ENCODE measurements at regions not wholly inside any gene's neighbourhood (a gene's known extent, or its start where the extent isn't known, plus 50 kb on each side); places are given as distances from the start of the nearest gene placed in this dataset.

DNA sequence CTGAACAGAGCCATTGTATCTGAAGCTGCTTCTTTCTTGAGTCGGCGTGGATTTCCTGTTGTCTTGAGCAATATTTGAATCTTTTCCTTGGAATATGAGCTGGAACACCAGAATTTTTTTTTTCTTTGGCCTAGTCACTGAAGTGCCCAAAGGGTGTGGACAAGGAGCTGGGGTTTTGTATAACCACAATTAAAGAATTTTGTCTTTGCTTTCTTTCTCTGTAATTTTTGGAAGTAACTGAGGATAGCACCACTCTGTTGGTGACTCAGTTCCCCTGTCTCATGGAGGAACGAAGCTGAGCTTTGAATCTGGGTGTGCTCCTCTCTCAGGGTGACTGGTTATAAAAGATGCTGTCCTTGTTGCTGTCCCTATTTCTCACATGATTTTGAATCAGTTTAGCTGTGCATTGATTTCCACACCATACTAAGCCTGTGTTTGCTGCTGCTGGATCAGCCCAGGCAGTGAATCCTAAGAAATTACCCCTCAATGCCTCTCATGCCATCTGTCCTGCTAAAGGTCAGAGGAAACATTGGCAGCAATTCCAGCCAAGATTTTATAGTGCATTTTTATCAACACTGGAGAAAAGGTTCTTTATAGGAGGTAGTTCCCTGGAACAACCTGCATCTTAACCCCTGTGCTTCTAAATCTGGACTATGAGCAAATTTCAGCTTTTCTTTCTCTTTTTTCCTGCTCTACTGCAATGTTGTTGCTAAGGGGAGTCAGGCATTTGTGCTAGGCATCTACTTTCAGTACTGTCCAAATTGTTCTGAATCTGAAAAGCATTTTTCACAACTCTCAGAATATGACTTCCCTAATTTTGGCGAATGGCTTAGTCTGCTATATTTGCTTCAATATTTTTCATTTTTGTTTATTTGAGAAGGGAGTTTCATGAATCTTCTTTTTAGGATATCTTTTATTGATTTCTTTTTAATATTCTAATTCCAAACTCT lies 540.8 kb downstream of the SOX6 start:
- DNase-seq (ENCODE audit: low read depth), result no peak

DNA sequence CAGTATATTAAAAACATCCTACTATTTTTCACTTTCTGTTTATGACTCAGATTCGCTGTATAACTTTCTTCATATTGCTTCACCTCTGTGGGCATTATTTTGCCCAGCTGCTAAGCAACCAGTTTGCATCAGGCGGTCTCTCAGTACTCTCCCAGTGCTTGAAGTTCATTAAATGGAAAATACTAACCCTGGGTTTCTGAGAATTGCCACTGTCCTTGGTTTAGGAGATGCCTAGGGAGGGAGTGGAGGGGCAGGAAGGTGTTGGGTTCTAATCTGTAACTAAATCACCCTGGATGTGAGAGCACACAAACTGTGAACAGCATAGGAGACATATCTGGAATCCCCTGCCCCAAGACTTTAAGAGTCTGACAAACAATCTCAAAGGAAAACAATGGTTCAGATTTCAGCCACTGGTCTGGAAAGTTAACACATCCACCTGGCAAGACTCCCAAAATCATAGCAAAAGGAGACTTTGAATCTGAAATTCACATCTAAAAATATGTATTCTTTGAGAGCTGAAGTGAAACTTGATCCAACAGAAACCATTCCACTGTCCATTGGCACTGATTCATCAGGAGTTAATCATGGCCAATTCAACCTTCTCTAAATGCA lies 540.0 kb downstream of the SOX6 start:
- DNase-seq (ENCODE audit: low read depth), result no peak

DNA sequence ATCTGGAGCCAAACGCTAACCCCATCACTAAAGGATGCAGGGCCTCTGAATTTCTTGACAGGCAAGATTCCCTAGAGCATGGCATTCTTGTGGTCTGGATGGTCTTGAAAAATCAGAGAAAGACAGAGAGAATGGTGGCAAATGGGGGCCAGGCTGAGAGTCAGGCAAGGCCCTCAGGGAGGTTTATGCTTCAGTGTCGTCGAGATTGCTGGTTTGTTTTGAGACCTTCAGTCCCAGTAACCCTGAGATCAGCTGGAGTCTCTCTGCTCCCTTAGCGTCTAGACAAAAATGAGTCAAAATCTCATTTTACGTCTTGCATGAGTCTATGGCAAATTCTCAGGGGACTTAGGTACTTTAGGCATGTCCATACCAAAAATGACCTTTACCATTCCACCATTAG lies 539.3 kb downstream of the SOX6 start:
- no peak for DNase-seq (ENCODE audit: low read depth)

DNA sequence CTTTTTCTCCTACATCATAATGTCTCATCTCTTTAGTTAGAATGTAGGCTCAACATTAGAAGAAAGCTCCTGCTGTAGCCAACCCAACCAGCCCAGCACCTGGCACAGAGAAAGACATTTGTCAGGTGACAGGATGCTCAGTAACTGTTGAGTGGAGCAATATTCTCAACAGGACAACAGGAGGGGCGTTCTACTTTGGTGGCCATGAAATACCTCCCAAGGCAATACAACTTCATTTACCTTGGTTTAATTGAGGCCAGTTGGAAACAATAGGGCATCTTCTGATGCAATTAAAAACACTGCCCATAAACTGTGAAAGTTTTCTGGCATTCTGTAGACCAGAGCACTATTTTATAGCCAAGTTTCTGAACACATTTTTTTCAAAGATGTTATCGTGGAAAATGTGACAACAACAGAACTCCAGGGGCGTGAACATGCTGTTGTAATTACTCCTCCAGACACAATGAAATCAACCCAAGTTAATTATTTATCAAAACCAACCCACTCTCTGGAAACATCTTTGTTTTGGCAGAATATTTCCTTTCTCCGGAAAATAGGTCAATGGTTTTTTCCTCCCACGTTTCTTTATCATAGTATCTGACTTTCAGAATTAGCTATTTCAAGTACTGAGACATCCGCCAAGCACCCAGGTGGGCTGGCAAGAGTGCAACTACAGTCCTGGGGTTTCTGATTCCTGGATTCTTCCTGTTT lies 538.1 kb downstream of the SOX6 start:
- DNase-seq (ENCODE audit: low read depth), result no peak

DNA sequence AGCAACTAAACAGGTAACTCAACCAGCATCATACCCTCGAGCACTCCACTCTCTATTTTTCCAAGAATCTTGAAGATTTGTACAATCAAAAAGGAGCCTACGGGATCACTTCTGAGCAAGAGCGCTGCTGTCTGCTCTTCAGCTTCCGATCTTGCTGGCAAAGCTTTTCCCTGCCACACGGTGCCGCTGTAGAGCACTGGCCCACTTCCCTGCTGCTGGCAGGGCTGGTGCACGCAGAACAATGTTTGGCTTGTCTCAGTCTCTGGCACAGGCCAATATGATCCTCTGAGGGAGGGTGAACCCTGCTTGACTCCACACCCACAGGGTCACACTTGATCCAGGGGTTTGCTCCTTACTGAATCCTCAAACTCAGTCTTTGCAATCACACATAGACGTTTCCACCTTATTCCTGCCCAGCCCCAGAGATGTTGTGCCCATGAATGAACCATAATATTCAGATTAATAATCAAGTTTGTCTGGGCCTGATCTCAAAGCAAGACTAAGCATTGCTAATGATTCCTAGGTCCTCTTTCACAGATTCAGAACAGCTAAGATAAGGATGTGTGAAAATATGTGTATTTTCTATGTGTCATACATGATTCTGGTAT lies 536.6 kb downstream of the SOX6 start:
- peak; percentile 17 for DNase-seq (ENCODE audit: low read depth)

DNA sequence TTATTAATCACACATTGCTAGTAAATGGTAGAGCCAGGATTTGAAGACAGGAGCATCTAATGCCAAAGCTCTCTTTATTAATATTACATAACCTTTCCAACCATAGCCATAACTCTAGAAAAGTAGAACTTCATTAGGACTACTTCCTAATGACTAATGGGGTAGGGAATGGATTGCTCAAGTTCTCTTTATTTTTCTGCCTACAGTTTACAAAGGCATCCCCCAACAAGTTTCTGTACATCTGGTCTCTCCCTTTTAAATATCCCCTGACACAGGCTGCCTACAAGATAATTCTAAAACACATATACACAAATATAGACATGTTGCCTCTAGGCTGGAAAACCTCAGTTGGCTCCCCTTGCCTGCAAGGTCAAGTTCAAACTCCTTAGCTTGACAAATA lies 534.9 kb downstream of the SOX6 start:
- DNase-seq (ENCODE audit: low read depth), result no peak

DNA sequence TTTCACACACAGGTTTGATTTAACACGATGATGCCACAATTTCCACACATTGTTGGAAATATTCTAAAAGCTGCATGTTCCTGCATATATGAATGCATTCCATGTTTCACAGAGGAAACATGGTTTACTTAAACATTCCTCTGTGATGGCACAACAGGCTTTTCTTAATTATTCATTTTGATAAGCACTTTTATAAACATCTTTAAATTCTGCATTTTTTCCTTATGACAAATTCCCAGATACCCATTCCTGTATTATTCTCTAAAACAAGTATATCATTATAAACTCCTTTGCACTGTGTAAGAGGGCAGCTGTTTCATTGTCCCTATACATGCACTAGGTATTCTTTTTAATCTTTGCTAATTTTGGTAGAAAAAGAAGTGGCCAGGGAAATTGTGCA lies 532.3 kb downstream of the SOX6 start:
- DNase-seq (ENCODE audit: low read depth), result no peak

DNA sequence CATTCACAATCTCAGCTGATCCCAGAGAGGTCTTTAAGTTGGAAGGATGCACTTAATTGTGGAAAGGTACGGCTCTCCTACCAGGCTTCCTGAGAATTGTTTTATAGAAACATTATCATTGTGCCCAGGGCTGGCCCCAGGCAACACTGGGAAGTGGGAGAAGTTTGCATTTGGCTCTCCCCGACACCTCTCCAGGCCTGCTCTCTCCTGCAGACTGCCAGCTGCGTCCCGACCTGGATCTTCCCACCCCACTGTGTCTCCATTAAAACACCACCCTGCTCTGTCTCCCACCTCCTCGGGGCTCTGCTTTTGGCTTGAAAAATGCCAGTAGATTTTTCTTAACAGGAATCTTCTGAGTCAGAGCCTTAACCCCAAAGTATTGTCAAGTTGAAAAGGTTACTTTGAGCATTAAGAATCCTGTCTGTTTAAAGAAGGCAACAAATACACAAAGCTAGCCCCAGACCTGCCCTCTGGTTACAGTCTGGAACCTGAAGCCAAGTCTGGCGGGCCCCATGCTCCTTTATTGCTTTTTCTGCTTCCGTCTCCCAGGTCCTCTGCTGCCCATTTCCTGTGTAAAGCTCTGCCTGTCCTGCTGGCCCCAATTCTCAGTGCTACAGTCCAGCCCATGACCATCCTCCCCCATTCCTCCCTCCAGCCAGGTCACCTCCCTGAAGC lies 530.2 kb downstream of the SOX6 start:
- DNase-seq (ENCODE audit: low read depth), result no peak

DNA sequence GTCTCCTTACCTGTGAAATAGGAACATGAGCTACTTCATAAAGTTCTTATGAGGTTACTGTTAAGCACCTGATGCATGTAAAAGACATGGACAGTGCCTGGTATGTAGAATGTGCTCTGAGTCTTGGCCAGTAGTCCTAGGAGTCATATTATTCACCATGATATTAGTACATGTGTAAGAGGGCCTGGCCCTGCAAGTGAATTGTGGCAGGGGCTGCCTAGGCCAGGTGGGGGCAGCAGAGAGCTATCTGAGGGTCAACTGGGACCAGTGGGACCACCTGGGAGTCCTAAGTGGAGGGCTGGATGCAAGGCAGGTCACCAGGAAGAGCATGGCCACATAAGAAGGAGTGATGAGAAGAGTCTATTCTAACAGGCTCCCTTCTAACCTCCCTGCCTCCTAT lies 529.5 kb downstream of the SOX6 start:
- DNase-seq (ENCODE audit: low read depth), result no peak

DNA sequence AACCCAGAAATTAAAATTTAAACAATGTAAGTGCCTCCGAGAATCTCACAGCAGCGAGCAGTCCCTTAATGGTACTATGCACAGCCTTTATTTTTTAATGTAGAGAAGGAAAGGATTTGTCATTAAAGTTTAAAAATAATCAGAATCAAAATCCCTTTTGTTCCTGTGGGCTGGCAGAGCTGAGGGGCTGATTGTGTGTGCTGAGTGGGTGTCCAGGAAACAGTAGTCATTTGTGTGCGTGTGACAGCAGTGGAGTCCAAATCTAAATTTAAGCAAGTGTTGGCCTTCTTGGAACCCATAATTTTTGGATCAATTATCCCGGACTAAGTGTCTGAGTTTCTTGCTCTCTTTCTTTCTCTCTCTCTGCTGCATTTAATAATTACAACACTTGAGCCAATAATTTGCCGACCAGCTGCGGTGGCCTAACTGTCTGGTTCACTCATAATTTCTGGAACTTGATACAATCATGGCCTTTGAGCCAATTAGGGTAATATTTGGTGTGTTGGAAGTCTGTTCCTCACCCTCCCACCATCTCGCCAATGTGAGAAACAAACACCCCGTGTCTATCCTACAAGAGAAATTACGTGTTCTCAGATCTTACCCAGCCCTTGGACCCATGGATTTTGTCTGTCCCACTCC lies 528.0 kb downstream of the SOX6 start:
- no peak for DNase-seq (ENCODE audit: low read depth)

DNA sequence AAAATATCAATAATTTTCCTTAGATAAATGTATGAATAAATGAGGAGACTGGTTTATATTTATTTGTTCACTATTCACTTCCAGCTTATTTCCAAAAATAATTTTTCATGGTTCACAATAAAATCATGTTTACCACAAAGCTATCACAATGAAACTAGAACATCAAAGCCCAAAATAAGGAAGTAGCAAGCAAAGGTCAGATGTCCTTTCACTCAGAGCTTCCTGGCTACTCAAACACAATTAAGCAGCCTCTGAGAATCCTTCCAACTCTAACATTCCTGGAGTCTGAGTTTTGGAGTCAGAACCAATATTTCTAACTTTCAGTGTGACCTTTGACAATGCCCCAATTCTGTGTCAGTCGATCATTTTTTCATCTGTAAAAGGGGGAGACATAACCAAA lies 527.0 kb downstream of the SOX6 start:
- no peak for DNase-seq (ENCODE audit: low read depth)

DNA sequence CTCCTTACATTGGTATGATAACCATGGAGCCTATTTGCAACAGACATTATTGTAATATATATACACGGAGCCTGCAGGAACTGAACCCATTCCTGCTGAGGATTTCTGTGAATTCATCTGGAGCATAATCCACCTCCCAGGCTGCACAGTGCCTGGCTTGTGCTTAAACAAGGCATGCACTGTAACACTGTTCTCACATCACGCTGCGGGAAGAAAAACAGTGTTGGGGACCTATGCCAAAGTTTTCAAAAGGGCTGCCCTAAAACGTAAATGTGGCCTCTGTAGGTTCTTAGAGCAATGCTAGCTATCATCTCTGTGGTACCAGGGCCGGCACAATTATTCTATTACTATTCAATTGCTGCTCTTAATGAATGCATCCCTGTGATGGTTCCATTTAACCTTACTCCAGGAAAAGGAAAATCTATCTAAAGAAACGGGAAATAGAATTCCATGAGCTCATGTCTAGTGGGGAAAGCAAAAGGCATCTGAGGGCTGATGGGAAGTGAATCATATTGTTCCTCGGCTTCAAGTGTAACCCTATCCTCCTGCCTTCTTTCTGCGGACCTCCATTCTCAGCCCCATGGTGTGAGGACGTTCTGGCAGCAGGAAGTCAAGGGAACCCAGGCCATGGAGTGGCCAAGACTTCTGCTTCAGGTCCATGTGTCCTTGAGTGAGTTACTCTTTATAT lies 525.5 kb downstream of the SOX6 start:
- no peak for DNase-seq (ENCODE audit: low read depth)

DNA sequence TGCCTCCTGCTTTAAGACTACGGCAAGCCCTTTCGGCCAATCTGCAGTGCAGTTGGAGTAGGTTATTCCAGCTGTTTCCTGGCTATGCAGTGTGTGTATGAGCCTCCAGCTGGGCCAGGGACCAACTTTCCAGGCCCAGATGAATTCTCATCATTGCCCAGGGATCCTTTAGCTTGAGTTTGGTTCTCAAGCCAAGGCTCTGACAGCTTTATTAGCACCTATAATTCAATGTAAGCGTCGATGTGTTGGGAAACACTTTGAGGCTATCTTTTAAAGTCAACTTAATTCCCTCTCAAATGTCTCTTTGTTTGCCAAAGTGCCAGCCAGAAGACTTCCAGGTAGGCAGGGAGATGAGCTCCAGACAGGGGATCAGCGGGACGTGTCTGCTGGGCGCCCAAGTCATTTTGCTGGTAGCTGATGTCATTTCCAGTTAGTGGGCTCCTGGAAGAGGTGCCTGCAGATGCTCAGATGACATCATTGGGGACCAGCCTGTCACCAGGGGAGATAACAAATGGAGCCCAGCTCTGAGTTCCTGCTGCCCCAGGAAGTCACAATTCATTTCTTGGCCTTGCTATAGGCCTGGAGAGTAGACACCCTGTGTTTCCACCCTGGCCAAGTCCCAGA lies 520.4 kb downstream of the SOX6 start:
- no peak for DNase-seq (ENCODE audit: low read depth)

DNA sequence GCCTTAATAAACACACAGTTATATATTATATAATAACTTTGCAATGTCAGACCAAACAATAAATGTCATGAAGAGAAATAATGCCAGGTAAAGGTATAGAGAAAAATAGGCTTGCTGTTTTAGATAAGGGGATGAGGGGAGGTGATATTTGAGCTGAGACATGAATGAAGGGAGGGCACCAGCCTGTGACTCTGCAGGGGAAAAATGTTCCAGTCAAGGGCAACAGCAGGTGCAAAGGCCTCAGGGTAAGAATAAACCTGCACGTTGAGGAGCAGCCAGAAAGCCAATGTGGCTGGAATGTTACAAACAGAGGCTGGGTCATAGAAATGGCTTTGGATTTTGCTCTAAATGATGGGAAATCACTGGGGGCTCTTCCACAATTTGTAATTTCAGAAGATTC lies 519.6 kb downstream of the SOX6 start:
- no peak for DNase-seq (ENCODE audit: low read depth)

DNA sequence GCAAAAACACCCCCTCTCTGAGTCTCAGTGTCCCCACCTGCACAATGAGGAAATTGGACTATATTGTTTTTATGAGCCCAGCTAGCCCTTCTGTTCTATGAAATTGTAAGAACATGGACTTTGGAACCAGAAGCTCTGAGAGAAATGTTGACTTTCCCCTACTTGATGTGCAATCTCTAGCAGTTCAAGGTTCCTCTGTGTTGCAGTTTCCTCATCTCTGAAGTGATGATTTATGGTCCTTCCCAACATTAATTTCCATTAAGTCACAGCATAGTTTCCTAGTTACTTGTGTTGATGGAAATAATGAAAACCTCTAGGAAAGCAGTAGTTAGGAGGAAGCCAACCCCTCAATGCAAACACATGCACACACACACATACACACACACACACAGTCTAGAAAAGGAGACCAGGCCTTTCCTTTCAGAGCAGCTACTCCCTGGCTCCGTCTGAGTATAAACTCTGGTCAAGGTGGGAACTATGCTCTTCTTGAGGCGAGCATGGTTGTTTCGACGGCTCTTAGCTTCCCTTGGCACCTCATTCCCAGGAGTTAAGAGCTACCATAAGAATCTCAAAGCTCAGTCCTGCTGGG lies 518.4 kb downstream of the SOX6 start:
- no peak for DNase-seq (ENCODE audit: low read depth)

DNA sequence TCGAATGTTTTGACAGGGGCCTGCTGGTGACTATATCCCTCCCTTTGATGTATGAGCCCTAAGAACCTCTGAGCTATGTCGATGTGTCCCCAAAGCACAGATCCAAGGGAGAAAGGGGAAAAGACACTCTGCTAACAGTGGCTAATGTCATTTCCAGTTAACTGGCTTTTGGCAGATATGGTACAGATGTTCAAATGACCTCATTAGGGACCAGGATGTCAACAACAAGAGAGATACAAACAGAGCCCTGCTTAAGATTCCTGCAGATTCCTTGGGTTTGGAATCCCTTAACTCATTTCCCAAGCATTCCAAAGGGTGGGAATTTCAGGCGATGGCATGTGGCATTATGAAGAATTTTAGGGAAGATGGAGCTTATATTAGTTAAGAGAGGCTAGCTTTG lies 517.3 kb downstream of the SOX6 start:
- DNase-seq (ENCODE audit: low read depth), result no peak

DNA sequence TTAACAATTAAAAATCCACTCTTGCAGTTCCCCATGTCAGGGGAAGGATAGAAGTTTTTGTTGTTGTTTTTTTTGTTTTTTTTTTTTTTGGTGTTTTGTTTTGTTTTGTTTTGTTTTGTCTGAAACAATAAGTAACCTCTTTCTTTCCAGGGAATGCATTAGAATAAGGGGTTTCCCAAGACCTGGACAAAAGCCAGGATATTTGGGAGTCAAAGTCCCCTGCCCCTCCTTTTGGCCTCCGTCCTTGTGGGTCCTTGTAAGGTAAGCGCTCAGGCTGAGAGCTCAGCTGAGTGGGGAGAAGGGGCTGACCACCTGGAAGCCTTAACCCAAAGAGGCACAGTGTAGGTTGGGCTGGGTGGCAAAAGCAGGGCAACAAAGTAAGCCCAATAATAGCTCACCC lies 515.4 kb downstream of the SOX6 start:
- no peak for DNase-seq (ENCODE audit: low read depth)

DNA sequence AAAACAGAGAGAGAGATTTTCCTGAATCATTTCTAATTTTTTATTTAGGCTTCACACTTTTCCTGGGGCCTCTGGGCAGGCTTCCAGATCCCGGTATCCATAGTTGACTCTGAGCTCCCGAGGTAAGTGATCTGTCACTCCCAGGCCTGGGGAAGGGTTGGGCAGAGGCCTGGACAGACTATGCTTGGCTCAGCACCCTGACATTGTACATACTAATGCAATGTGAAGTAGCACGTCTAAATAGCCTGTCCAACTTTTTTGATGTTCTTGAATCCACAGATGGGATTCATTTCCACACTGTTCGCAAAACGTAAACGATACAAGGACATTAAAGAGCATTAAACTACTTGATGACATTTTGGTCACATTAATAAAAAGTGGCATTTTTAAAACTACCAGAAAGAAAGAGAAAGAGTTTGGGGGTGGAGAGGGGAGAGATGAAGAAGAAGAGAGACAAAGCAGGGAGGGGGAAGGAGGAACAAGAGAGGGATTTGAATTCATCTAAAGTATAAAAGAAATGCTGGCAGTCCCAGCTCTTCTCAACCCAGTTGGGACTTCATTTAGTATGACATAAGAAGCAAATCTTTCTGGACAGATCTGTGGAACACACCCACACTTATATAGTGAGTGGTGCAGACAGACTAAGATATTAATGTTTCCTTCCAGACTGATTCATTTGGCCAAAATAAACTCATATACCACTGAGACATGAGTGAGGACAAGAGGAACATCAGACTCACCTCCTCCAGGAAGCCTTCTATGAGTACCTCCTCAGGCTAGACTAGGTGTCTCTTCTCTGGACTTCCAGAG lies 514.2 kb downstream of the SOX6 start:
- no peak for DNase-seq (ENCODE audit: low read depth)

DNA sequence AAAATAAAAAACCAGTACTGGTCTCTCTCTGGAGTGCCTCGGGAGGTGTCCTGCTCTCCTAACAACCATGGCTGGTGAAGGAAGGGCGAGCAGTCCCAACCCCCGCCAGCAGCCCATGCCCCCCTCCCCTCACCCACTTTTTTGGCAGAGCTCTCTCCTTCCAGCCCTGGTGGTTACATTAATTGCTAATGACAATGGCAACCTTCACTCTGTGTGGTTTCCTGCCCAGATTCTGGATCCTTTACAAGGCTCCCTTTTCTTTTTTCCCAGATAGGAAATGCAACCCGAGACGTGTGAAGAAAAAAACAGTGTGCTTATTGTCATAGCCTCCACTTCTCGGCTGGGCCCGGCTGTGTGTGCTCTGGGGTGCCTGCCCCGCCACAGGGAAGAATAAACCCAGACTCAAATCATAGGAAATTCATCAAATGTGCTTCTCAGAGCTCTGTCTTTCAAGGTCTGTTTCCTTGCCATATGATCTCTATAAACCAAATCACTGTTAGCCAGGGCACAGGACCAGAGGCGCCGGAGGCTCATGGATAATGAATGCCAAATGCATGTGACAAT lies 513.0 kb downstream of the SOX6 start:
- DNase-seq (ENCODE audit: low read depth), result no peak

All from activated T-cell treated with anti-CD3 and anti-CD28 coated beads for 24 hours (primary cell).